ENCODE measurements at regions not wholly inside any gene's neighbourhood (a gene's known extent, or its start where the extent isn't known, plus 50 kb on each side); places are given as distances from the start of the nearest gene placed in this dataset.

DNA sequence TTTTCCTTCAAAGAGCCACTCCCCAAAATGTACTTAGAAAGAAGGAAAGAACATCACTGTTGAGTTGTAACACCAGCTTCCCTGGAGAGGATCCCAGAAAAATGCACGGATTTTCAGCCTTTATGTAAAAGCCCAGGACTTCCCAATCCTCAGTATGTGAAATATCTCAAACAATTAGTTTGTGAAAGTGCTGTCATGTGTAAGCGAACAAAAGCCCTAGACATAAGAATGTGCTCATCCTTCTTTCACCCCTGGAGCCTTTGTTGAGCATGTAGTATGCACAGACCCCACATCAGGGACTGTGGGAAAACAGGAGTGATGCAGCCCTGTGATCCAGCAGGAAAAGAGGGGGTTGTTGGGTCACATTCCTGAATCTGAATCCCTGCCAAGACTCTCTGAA, 441.4 kb upstream of the ZNF507 start:
- Histone ChIP-seq H3K36me3 (replicated peaks; ENCODE audit: insufficient read depth, low read length) (no peaks in the 10 kb centered on the region), H3F3A (ENCODE audit: insufficient read depth, low read length) (no peaks in the 10 kb centered on the region), H3K4me1 (ENCODE audit: low read length) (no peaks in the 10 kb centered on the region; the same call in 1 of the 2 replicates), H3K27ac (ENCODE audit: low read length) (no peak overlapping the region), H3K9me2 (replicated peaks; ENCODE audit: insufficient read depth, low read length) (no peaks in the 10 kb centered on the region), H3K4me3 (ENCODE audit: low read length) (no peak overlapping the region), H3K9me3 (replicated peaks; ENCODE audit: insufficient read depth, low read length) (no peaks in the 10 kb centered on the region), H3K4me2 (ENCODE audit: low read depth, low read length) (no peak overlapping the region), H3K9ac (ENCODE audit: low read length) (no peak overlapping the region), H4K20me1 (ENCODE audit: insufficient read depth, low read length) (no peaks in the 10 kb centered on the region), H3K79me2 (ENCODE audit: low read length) (no peaks in the 10 kb centered on the region), H2AFZ (ENCODE audit: low read length) (no peak overlapping the region), H3K27me3 (replicated peaks; ENCODE audit: insufficient read depth, low read length) (peaks cover 24% of the 10 kb centered on the region)
- DNase-seq, result no peak
- no peak for TF ChIP-seq EZH2 (optimal IDR thresholded peaks at IDR 0.05; ENCODE audit: low read depth, low read length)
- TF ChIP-seq, protein P1, sequence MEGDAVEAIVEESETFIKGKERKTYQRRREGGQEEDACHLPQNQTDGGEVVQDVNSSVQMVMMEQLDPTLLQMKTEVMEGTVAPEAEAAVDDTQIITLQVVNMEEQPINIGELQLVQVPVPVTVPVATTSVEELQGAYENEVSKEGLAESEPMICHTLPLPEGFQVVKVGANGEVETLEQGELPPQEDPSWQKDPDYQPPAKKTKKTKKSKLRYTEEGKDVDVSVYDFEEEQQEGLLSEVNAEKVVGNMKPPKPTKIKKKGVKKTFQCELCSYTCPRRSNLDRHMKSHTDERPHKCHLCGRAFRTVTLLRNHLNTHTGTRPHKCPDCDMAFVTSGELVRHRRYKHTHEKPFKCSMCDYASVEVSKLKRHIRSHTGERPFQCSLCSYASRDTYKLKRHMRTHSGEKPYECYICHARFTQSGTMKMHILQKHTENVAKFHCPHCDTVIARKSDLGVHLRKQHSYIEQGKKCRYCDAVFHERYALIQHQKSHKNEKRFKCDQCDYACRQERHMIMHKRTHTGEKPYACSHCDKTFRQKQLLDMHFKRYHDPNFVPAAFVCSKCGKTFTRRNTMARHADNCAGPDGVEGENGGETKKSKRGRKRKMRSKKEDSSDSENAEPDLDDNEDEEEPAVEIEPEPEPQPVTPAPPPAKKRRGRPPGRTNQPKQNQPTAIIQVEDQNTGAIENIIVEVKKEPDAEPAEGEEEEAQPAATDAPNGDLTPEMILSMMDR (IDR thresholded peaks at IDR 0.05; ENCODE audit: low read length), result no peak
- TF ChIP-seq EZH2phosphoT487 (IDR thresholded peaks at IDR 0.05; ENCODE audit: low read length), result no peak

DNA sequence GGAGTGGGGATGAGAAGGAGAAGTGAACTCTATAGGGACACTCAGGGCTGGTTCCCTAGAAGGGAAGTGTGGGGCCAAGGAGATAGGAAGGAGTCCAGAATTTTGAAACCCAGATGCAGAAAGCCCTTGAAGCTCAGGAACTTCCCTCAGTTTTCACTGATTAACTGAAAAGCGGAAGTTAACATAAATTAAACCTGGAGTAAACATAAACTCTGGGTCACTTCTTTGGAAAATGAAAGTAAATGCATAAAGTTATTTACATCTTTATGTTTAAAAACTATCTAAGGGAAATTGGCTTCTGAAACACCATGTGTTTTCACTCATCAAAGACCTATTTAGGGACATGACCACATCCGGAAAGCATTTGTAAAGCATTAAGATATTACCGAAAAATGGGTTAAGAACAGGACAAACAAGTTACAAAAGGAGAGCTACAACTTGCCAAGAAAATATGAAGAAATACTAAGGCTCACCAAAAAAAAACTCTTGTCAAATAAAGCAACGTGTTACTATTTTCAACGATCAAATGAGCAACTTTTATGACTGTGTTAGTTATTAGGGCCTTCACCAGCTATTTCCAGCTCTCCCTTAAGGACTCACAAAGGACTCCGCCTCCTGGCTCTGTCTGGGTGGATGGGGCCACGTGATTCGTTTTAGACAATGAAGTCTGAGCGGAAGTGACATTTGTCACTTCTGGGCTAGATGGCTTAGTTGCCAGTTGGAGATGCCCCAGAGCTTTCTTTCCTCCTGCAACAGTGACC, 439.1 kb upstream of the ZNF507 start:
- no peaks in the 10 kb centered on the region for H3K36me3 ChIP-seq (replicated peaks; ENCODE audit: insufficient read depth, low read length)
- H3K27me3 ChIP-seq (replicated peaks; ENCODE audit: insufficient read depth, low read length), result peaks cover 46% of the 10 kb centered on the region
- H3K4me2 ChIP-seq (ENCODE audit: low read depth, low read length), result peak overlapping the region; percentile 23; the same call in 1 of the 2 replicates
- H2AFZ ChIP-seq (ENCODE audit: low read length), result no peak overlapping the region; the same call in 1 of the 2 replicates
- no peaks in the 10 kb centered on the region for H3K9me3 ChIP-seq (replicated peaks; ENCODE audit: insufficient read depth, low read length)
- no peaks in the 10 kb centered on the region for H4K20me1 ChIP-seq (ENCODE audit: insufficient read depth, low read length)
- no peaks in the 10 kb centered on the region for H3F3A ChIP-seq (ENCODE audit: insufficient read depth, low read length)
- H3K4me3 ChIP-seq (ENCODE audit: low read length), result no peak overlapping the region
- H3K9ac ChIP-seq (ENCODE audit: low read length), result no peak overlapping the region
- H3K27ac ChIP-seq (ENCODE audit: low read length), result no peak overlapping the region
- H3K4me1 ChIP-seq (ENCODE audit: low read length), result no peaks in the 10 kb centered on the region; the same call in 1 of the 2 replicates
- no peak for TF ChIP-seq EZH2 (optimal IDR thresholded peaks at IDR 0.05; ENCODE audit: low read depth, low read length)
- TF ChIP-seq, protein P1 (IDR thresholded peaks at IDR 0.05; ENCODE audit: low read length), result no peak
- peak; percentile 34 for DNase-seq
- H3K79me2 ChIP-seq (ENCODE audit: low read length), result no peaks in the 10 kb centered on the region
- no peaks in the 10 kb centered on the region for H3K9me2 ChIP-seq (replicated peaks; ENCODE audit: insufficient read depth, low read length)

DNA sequence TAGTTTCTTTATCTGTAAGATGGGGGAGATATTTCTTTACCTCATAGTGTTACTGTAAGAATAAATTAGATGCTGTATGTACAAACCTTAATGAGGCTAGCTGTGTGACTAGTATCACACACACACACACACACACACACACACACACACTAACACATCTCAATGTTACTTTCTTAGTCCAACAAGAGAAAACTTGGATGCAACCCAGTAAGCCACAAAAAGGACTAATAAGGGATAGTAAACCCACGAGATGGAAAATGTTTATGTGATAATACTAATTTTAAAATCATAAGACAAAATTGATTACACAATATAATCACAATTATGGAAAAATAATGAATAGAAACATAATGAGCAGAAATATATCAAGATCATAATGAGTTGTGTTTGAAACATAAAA, 437.7 kb upstream of the ZNF507 start:
- no peaks in the 10 kb centered on the region for H4K20me1 ChIP-seq (ENCODE audit: insufficient read depth, low read length)
- no peaks in the 10 kb centered on the region for H3K79me2 ChIP-seq (ENCODE audit: low read length)
- no peaks in the 10 kb centered on the region; the same call in 1 of the 2 replicates for H3K4me1 ChIP-seq (ENCODE audit: low read length)
- peaks cover 56% of the 10 kb centered on the region for H3K27me3 ChIP-seq (replicated peaks; ENCODE audit: insufficient read depth, low read length)
- no peak overlapping the region for H3K27ac ChIP-seq (ENCODE audit: low read length)
- no peak for DNase-seq
- H3F3A ChIP-seq (ENCODE audit: insufficient read depth, low read length), result no peaks in the 10 kb centered on the region
- H3K9ac ChIP-seq (ENCODE audit: low read length), result no peak overlapping the region
- no peaks in the 10 kb centered on the region for H3K9me2 ChIP-seq (replicated peaks; ENCODE audit: insufficient read depth, low read length)
- TF ChIP-seq EZH2 (optimal IDR thresholded peaks at IDR 0.05; ENCODE audit: low read depth, low read length) (no peak), EZH2phosphoT487 (IDR thresholded peaks at IDR 0.05; ENCODE audit: low read length) (no peak)
- TF ChIP-seq, protein P1 (IDR thresholded peaks at IDR 0.05; ENCODE audit: low read length), result no peak
- no peak overlapping the region for H2AFZ ChIP-seq (ENCODE audit: low read length)
- H3K4me2 ChIP-seq (ENCODE audit: low read depth, low read length), result no peak overlapping the region
- H3K4me3 ChIP-seq (ENCODE audit: low read length), result no peak overlapping the region
- H3K9me3 ChIP-seq (replicated peaks; ENCODE audit: insufficient read depth, low read length), result no peaks in the 10 kb centered on the region
- no peaks in the 10 kb centered on the region for H3K36me3 ChIP-seq (replicated peaks; ENCODE audit: insufficient read depth, low read length)

All from MM.1S (cell line).